ENCODE measurements at regions not wholly inside any gene's neighbourhood (a gene's known extent, or its start where the extent isn't known, plus 50 kb on each side); places are given as distances from the start of the nearest gene placed in this dataset.

GRCh38 chr10:44301781-44302355, 83.0 kb downstream of the CXCL12 start:
- TF ChIP-seq ZNF8 (CRISPR knock-in tag; IDR thresholded peaks at IDR 0.05), result no peak
- TF ChIP-seq CSDC2 (CRISPR knock-in tag; IDR thresholded peaks at IDR 0.05), result no peak
- TF ChIP-seq ZFP30 (CRISPR knock-in tag; IDR thresholded peaks at IDR 0.05), result no peak
- no peak for TF ChIP-seq TSHZ2 (CRISPR knock-in tag; IDR thresholded peaks at IDR 0.05)
- no peak for TF ChIP-seq POU6F1 (CRISPR knock-in tag; IDR thresholded peaks at IDR 0.05; ENCODE audit: borderline replicate concordance, low read depth)
- no peak for TF ChIP-seq CSRNP3 (CRISPR knock-in tag; IDR thresholded peaks at IDR 0.05)
- TF ChIP-seq SNAI2 (CRISPR knock-in tag; IDR thresholded peaks at IDR 0.05), result no peak
- TF ChIP-seq, protein P1, sequence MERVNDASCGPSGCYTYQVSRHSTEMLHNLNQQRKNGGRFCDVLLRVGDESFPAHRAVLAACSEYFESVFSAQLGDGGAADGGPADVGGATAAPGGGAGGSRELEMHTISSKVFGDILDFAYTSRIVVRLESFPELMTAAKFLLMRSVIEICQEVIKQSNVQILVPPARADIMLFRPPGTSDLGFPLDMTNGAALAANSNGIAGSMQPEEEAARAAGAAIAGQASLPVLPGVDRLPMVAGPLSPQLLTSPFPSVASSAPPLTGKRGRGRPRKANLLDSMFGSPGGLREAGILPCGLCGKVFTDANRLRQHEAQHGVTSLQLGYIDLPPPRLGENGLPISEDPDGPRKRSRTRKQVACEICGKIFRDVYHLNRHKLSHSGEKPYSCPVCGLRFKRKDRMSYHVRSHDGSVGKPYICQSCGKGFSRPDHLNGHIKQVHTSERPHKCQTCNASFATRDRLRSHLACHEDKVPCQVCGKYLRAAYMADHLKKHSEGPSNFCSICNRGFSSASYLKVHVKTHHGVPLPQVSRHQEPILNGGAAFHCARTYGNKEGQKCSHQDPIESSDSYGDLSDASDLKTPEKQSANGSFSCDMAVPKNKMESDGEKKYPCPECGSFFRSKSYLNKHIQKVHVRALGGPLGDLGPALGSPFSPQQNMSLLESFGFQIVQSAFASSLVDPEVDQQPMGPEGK (CRISPR knock-in tag; IDR thresholded peaks at IDR 0.05; ENCODE audit: borderline replicate concordance), result no peak
- TF ChIP-seq ISL1 (CRISPR knock-in tag; IDR thresholded peaks at IDR 0.05), result no peak
- TF ChIP-seq ZNF70 (CRISPR knock-in tag; IDR thresholded peaks at IDR 0.05), result no peak
- no peak for TF ChIP-seq ZNF565 (CRISPR knock-in tag; conservative IDR thresholded peaks at IDR 0.05; ENCODE audit: low read depth)
- no peak for TF ChIP-seq RARB (CRISPR knock-in tag; IDR thresholded peaks at IDR 0.05)
- no peak for TF ChIP-seq TOX (CRISPR knock-in tag; IDR thresholded peaks at IDR 0.05; ENCODE audit: borderline replicate concordance)

All from SK-N-SH treated with all-trans-retinoic acid at 6 μM for 48 hours (cell line).